OCI-LY7 (cell line): ENCODE measurements at regions not wholly inside any gene's neighbourhood (a gene's known extent, or its start where the extent isn't known, plus 50 kb on each side); places are given as distances from the start of the nearest gene placed in this dataset.

Experiments used
- BruUV-seq: library from RNA; stranded (reverse); fragments of 400-500 nt; replicated peaks from 2 replicates; lab custom pipeline; 2021; lab: Mats Ljungman, UMichigan
- CTCF ChIA-PET: fragments of 300-600 bp; sonication (Branson Sonifier 250); formaldehyde crosslinking; loops from one replicate; lab custom pipeline; 2022; ENCODE audit warnings: antibody characterized with exemption; ENCODE audit not compliant: unreplicated experiment; lab: Charles Lee
- POLR2A ChIA-PET: fragments of 300-600 bp; sonication (Branson Sonifier 250); formaldehyde crosslinking; loops from one replicate; lab custom pipeline; 2022; ENCODE audit warnings: antibody characterized with exemption; lab: Charles Lee
- DNase-seq: peaks from one replicate; pipeline ENCODE4 v3.0.0-alpha.2; 2015; ENCODE audit warnings: low spot score
- H2AFZ ChIP-seq: fragments of 200-600 bp; sonication (generic), shearing (Covaris generic); 2 replicates; pipeline ENCODE4 v1.6.1; 2014; ENCODE audit warnings: mild to moderate bottlenecking, antibody characterized with exemption, low read length, moderate library complexity
- H3K27ac ChIP-seq: fragments of 200-600 bp; sonication (generic); 2 replicates; pipeline ENCODE4 v1.5.1; 2014; ENCODE audit warnings: mixed run types, low read depth, mild to moderate bottlenecking, moderate library complexity, low read length, inconsistent platforms; ENCODE audit not compliant: poor library complexity, severe bottlenecking
- H3K36me3 ChIP-seq: fragments of 200-600 bp; sonication (generic); 2 replicates; pipeline ENCODE4 v1.6.1; 2014; ENCODE audit warnings: mild to moderate bottlenecking, antibody characterized with exemption, low read length, moderate library complexity, mixed read lengths; ENCODE audit not compliant: insufficient read depth
- H3K4me1 ChIP-seq: fragments of 200-600 bp; sonication (generic); 2 replicates; pipeline ENCODE4 v1.5.1; 2014; ENCODE audit warnings: mild to moderate bottlenecking, low read length; ENCODE audit not compliant: insufficient read depth, poor library complexity, severe bottlenecking
- H3K4me2 ChIP-seq: fragments of 200-600 bp; sonication (generic); 2 replicates; pipeline ENCODE4 v1.6.1; 2014; ENCODE audit warnings: mild to moderate bottlenecking, low read length
- H3K4me3 ChIP-seq: fragments of 200-600 bp; sonication (generic); 2 replicates; pipeline ENCODE4 v1.5.1; 2014; ENCODE audit warnings: mild to moderate bottlenecking, low read depth, low read length; ENCODE audit not compliant: poor library complexity, severe bottlenecking
- H3K79me2 ChIP-seq: fragments of 200-600 bp; sonication (generic); 2 replicates; pipeline ENCODE4 v1.6.1; 2016; ENCODE audit warnings: low read depth, mild to moderate bottlenecking, low read length, moderate library complexity, mixed read lengths; ENCODE audit not compliant: insufficient read depth
- H3K9me2 ChIP-seq: fragments of 200-600 bp; sonication (generic); 2 replicates; pipeline ENCODE4 v1.6.1; 2016; ENCODE audit warnings: mild to moderate bottlenecking, low read length, mixed read lengths; ENCODE audit not compliant: insufficient read depth
- H3K9me3 ChIP-seq: fragments of 200-600 bp; sonication (generic); 2 replicates; pipeline ENCODE4 v1.6.1; 2014; ENCODE audit warnings: mild to moderate bottlenecking, mixed run types, low read length, mixed read lengths
- H4K20me1 ChIP-seq: fragments of 200-600 bp; sonication (generic); 2 replicates; pipeline ENCODE4 v1.6.1; 2014; ENCODE audit warnings: mild to moderate bottlenecking, antibody characterized with exemption, low read length, moderate library complexity, mixed read lengths; ENCODE audit not compliant: insufficient read depth
- EZH2phosphoT487 ChIP-seq: fragments of 200-600 bp; sonication (generic); IDR thresholded peaks from 2 replicates; pipeline ENCODE4 v1.6.1; 2018; ENCODE audit warnings: low read depth, borderline replicate concordance, mild to moderate bottlenecking, mixed run types, antibody characterized with exemption, low read length, moderate library complexity, mixed read lengths
- intact Hi-C: fragments of 100-400 bp; cut with micrococcal nuclease; formaldehyde crosslinking; loops from one replicate; pipeline ENCODE4 v1.10.0; 2022; ENCODE audit not compliant: unreplicated experiment
- TF ChIP-seq, protein P1 (sequence below): fragments of 200-600 bp; sonication (generic); conservative IDR thresholded peaks from 2 replicates; pipeline ENCODE4 v1.5.1; 2014; ENCODE audit warnings: mild to moderate bottlenecking, antibody characterized with exemption, low read length, moderate library complexity, mixed read lengths

DNA sequence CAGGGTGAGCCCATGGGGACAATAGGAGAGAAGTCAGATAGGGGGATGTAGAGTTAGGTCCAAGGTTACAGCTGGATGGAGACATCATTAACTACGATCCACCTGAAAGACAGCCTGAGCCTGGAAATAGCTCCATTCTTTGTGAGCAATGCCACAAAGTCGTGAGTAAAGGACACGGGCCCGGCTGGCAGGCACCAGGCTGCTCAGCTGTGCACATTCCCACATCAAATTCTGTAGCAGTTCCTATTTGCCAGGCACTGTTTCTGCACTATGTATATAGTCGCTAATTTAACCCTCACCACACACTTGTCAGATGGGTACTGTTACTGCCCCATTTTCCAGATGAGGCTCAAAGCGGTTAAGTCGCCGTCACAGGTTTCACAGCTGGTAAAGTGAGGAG is 338.0 kb upstream of the KAZN start:
- H3K4me2 ChIP-seq, result no peak overlapping the region

DNA sequence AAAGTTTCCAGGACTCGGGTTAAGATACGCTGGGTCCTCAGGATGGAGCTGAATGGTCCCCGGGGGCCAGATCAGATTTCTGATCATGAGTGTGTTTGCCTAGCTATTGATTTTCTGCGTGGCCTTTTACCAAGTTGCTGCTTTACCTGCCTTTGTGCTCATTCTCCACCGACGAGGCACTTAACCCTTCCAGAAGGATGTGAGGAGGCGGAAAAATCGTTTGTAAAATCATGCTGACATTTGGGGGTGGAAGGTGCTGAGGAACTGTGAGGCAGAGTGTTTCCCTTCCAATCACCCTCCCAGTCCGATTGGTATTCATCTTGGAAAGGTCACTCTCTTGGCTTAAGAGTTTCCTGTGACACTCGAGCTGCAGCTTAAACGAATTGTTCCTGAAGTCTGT is 337.1 kb upstream of the KAZN start:
- H3K4me3 ChIP-seq, result no peak overlapping the region
- H3K9me3 ChIP-seq, result peaks cover 6% of the 10 kb centered on the region; the same call in 1 of the 2 replicates
- peaks cover 6% of the 10 kb centered on the region; the same call in 1 of the 2 replicates for H3K36me3 ChIP-seq
- TF ChIP-seq EZH2phosphoT487, result no peak
- TF ChIP-seq, protein P1, sequence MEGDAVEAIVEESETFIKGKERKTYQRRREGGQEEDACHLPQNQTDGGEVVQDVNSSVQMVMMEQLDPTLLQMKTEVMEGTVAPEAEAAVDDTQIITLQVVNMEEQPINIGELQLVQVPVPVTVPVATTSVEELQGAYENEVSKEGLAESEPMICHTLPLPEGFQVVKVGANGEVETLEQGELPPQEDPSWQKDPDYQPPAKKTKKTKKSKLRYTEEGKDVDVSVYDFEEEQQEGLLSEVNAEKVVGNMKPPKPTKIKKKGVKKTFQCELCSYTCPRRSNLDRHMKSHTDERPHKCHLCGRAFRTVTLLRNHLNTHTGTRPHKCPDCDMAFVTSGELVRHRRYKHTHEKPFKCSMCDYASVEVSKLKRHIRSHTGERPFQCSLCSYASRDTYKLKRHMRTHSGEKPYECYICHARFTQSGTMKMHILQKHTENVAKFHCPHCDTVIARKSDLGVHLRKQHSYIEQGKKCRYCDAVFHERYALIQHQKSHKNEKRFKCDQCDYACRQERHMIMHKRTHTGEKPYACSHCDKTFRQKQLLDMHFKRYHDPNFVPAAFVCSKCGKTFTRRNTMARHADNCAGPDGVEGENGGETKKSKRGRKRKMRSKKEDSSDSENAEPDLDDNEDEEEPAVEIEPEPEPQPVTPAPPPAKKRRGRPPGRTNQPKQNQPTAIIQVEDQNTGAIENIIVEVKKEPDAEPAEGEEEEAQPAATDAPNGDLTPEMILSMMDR, result no peak
- no TSS peak for BruUV-seq
- DNase-seq, result no peak
- H3K9me2 ChIP-seq, result no peaks in the 10 kb centered on the region
- ChIA-PET CTCF (no interaction called here), POLR2A (interaction anchor here (1.2 to 1.6 kb wide), 2 partner anchors 16 to 20 kb away, joined by 3 read pairs; no protein-coding TSS in a partner anchor)
- H3K4me2 ChIP-seq, result no peak overlapping the region
- H3K79me2 ChIP-seq, result no peaks in the 10 kb centered on the region
- no peaks in the 10 kb centered on the region for H4K20me1 ChIP-seq
- intact Hi-C loops, result no loop called here
- no peak overlapping the region for H3K27ac ChIP-seq
- H2AFZ ChIP-seq, result no peak overlapping the region; the same call in 1 of the 2 replicates
- H3K4me1 ChIP-seq, result peaks cover 44% of the 10 kb centered on the region

More for the DNA sequence above, 338.0 kb upstream of the KAZN start:
- no peaks in the 10 kb centered on the region for H3K9me2 ChIP-seq
- no peak overlapping the region; the same call in 1 of the 2 replicates for H2AFZ ChIP-seq
- no peak overlapping the region for H3K4me3 ChIP-seq
- no peak overlapping the region for H3K27ac ChIP-seq
- TF ChIP-seq, protein P1, result no peak
- TF ChIP-seq EZH2phosphoT487, result no peak
- DNase-seq, result no peak
- BruUV-seq, result no TSS peak
- no peaks in the 10 kb centered on the region for H4K20me1 ChIP-seq
- H3K36me3 ChIP-seq, result peaks cover 9% of the 10 kb centered on the region; the same call in 1 of the 2 replicates
- CTCF ChIA-PET, result no interaction called here
- H3K79me2 ChIP-seq, result no peaks in the 10 kb centered on the region
- H3K4me1 ChIP-seq, result peaks cover 46% of the 10 kb centered on the region
- H3K9me3 ChIP-seq, result peaks cover 11% of the 10 kb centered on the region; the same call in 1 of the 2 replicates
- intact Hi-C loops, result no loop called here
- POLR2A ChIA-PET, result interaction anchor here (1.2 kb wide), 1 partner anchor 16 kb away, joined by 3 read pairs; no protein-coding TSS in a partner anchor

DNA sequence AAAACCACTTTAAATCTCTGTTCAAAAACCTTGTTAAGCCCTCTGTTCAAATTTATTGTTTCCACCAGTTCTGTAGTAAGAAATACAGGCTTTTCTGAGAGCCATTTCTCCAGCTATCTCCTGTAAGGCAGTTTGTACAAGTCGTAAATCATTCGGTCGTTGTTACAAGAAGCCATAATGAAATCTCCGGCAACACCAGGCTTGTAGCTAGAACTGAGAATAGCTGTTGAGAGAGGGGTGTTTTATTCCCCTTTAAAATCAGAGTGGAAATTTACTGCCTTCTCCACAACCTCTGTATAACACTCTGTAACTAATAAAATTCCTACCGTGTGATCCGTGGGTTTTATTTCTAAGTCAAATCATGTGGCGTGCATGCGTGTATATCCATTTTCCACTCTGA is 335.8 kb upstream of the KAZN start:
- Histone ChIP-seq H3K79me2 (no peaks in the 10 kb centered on the region), H3K36me3 (no peaks in the 10 kb centered on the region), H3K4me3 (no peak overlapping the region), H3K27ac (no peak overlapping the region), H4K20me1 (no peaks in the 10 kb centered on the region), H3K9me2 (no peaks in the 10 kb centered on the region), H3K4me2 (no peak overlapping the region), H3K9me3 (no peaks in the 10 kb centered on the region), H3K4me1 (peaks cover 39% of the 10 kb centered on the region), H2AFZ (peak overlapping the region; percentile 9; the same call in 1 of the 2 replicates)
- ChIA-PET CTCF (interaction anchor here (0.5 kb wide), 1 partner anchor 11 kb away, joined by 3 read pairs; no protein-coding TSS in a partner anchor), POLR2A (interaction anchor here (1.0 to 1.6 kb wide), 4 partner anchors 8 to 38 kb away, joined by 3 to 6 read pairs (median 4); no protein-coding TSS in a partner anchor)
- TF ChIP-seq, protein P1, result no peak
- no peak for TF ChIP-seq EZH2phosphoT487
- no TSS peak for BruUV-seq
- DNase-seq, result no peak
- intact Hi-C loops, result no loop called here
